ENCODE measurements at regions not wholly inside any gene's neighbourhood (a gene's known extent, or its start where the extent isn't known, plus 50 kb on each side); places are given as distances from the start of the nearest gene placed in this dataset.

DNA sequence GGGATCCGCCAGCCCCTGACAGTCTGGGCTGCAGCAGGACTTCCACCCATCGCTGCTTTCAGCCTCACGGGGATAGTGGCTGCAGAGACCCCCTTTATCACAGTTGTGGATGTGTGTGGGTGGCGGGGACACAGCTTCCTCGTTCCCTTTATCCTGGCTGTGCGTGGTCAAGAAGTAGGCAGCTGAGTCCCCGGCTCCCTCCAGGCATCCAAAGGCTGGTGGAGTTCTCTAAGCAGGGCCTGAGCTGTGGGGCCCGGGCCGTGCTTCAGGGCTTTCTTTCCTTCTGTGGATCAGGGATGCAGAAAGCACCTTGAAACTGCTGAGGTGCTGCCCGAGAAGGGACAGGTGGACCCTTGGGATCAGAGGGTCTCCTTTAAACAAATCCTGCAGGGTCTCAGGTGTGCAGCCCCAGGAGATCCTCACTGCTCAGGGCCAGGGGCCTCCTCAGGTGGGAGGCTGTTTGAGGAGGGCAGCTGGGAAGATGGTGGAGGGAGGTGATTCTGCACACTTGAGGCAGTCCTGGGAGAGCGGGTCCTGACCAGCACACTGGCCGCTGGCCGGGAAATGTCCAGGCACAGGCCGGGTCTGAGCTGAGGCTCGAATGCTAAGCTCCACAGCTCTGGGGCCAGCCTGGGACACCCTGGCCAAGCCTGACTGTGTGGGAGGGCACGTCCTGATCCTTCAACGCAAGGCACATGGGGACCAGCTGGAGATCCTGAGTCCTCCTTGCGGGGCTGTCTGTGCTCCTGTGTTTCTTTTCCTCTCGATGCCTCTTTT, 1024.3 kb downstream of the BRD1 start:
- no peak for DNase-seq (ENCODE audit: low spot score)
- TF ChIP-seq, protein P1, sequence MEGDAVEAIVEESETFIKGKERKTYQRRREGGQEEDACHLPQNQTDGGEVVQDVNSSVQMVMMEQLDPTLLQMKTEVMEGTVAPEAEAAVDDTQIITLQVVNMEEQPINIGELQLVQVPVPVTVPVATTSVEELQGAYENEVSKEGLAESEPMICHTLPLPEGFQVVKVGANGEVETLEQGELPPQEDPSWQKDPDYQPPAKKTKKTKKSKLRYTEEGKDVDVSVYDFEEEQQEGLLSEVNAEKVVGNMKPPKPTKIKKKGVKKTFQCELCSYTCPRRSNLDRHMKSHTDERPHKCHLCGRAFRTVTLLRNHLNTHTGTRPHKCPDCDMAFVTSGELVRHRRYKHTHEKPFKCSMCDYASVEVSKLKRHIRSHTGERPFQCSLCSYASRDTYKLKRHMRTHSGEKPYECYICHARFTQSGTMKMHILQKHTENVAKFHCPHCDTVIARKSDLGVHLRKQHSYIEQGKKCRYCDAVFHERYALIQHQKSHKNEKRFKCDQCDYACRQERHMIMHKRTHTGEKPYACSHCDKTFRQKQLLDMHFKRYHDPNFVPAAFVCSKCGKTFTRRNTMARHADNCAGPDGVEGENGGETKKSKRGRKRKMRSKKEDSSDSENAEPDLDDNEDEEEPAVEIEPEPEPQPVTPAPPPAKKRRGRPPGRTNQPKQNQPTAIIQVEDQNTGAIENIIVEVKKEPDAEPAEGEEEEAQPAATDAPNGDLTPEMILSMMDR (IDR thresholded peaks at IDR 0.05; ENCODE audit: extremely low read depth, missing control alignments), result no peak

DNA sequence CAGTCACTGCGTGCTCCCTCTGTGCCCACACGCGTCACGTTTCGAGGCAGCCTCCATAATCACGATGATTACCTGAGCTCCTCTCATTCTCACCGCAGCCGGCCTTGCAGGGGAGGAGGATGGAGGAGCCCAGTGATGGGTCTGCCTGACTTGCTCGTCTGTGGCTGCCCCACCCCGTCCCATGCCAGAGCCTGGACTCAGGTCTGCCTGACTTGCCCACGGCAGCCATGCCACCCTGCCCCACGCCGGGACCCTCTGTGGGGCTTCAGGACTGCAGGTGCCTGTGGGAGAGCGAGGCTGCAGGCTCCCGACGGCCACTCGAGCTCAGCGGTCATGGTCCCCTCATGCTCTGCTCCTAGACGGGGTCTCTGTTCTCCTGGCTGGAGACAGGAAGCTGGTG, 1025.1 kb downstream of the BRD1 start:
- no peak for DNase-seq (ENCODE audit: low spot score)
- TF ChIP-seq, protein P1 (IDR thresholded peaks at IDR 0.05; ENCODE audit: extremely low read depth, missing control alignments), result no peak

DNA sequence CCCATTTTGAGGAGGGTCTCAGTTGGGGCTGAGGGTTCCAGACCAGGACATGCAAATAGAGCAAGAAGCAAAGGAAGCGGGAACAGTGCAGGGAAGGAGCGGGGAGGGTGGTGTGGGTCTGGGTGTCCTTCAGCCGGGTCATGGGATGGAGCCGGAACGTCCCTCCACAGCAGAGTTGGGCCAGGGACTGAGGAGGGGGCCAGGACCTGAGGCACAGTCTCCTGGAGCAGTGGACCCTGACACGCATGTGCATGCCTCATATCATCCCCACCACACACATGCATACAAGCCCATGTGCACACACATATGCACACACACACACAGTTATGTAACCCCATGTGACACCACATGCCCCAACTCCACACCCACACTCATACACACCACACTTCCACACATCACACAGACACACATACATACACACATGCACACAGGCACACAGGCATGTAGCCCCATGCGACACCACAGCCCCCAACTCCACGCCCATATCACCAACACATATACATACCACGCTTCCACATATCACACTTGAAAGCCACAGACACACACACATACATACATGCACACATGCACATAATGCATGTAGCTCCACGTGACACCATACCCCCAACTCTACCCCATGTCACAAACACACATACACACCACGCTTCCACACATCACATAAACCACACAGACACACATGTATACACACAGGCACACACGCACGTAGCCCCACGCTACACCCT, 1026.6 kb downstream of the BRD1 start:
- TF ChIP-seq, protein P1 (IDR thresholded peaks at IDR 0.05; ENCODE audit: extremely low read depth, missing control alignments), result no peak
- no peak for DNase-seq (ENCODE audit: low spot score)

DNA sequence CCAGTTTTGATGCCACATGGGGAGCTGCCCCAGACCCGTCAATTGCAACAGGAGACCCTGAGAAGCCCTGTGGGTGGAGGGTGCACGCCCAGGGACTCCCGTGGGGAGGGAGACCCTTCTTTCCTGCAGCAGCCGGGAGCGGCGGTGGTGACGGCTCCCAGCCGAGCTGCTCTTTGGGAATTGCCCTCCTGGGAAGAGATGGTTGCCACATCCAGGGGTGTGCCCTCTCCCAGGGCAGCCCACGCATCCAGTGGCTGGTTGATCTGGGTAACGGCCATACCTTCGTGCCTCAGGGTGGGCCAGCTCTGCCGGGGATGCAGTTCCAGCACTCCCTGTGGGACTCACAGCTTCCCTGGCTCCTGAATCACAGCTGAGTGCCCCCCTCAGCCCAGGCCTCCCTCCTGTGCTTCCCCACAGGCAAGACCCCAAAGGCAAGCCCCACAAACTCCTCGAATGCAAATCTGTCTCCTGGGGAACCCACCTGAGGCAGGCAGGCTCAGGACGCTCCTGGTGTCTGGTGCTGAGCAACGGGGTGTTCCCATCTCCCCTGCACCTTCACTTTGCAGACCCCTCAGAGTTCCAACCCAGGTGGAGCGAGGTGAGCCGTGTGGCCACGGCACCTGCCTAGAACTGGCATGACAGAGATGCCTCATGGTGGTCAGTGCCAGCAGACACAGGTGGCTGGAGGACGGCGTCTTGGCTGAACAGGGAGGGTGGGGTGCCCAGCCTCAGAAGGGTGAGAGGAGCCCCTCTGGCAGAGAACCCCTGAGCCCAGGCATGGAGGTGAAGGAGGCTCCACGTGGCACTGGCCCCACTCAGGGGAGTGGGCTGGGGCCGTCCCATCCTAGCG, 1027.4 kb downstream of the BRD1 start:
- TF ChIP-seq, protein P1 (IDR thresholded peaks at IDR 0.05; ENCODE audit: extremely low read depth, missing control alignments), result no peak

DNA sequence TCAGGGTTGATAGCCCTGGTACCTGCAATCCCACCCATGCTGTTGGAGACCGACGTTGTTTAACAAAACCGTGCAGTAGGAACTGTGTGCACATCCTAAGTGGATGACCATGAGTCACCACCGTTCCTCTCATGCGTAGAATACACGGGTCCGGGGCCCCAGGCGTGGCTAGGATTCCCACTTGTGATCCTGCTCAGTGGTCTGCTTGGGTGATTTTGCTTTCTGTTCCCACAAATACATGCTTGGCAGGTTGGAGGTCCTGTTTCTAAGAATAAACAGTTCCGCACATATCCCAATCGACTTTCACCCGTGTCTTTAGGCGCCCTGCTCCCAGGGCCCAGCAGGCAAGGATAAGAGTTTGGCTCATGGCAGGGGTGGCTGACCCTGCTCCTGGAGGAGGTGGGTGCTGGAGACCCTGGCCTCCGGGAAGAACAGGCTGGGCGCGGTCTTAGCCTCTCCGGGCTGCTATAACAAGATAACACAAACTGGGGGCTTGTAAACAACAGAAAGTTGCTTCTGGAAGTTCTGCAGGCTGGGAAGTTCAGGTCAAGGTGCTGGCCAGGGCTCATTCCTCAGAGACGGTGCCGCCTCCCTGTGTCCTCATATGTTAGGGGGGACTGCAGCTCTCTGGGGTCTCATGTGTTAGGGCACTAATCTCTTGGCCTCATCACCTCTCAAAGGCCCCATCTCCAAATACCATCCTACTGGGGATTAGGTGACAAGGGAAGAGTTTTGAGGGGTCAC, 1028.3 kb downstream of the BRD1 start:
- TF ChIP-seq, protein P1 (IDR thresholded peaks at IDR 0.05; ENCODE audit: extremely low read depth, missing control alignments), result no peak
- DNase-seq (ENCODE audit: low spot score), result no peak

More for the DNA sequence above, 1027.4 kb downstream of the BRD1 start:
- no peak for DNase-seq (ENCODE audit: low spot score)

DNA sequence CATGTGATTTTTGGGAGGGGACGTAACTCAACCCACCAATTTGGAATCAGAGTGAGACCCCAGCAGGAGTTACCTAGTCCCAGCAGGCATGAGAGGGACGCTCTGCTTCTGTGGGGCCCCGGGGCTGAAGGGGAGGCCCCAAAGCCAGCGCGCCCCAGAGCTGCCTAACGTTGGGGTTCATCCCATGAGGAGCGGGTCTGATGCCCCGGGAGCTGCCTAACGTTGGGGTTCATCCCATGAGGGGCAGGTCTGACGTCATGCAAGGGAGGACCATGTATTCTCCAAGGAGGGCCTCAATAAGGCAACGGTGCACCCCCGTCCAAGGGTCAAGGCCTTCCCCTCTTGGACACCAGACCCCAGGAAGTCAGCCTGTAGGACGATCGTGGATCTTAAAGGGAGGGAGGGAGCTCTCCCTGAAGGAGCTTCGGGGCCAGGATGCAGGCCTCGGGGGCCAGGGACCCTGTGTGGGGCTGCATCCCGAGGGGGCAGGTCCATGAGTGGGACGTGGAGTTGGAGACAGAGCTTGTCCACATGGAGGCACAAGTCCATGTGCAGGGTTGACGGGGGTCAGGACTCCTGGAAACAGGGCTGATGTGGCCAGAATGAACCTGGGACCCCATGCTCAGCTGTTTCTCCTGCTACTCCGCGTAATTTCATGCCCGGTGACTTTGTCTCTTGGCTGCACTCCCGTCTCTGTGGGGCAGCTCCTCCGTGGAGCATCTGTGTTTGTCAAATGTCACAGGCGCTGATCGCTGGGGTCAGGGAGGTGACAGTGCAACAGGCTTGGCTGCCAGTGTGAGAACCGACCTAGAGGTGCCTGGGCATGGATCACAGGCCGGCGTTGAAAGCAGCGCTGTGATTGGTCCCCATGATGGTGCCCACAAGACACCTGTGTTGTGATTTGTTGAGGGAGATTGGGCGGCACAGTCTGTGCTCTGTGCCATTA, 1029.1 kb downstream of the BRD1 start:
- no peak for DNase-seq (ENCODE audit: low spot score)
- TF ChIP-seq, protein P1 (IDR thresholded peaks at IDR 0.05; ENCODE audit: extremely low read depth, missing control alignments), result no peak

All from GM20000 (cell line).